GM18873 (cell line): ENCODE measurements at regions not wholly inside any gene's neighbourhood (a gene's known extent, or its start where the extent isn't known, plus 50 kb on each side); places are given as distances from the start of the nearest gene placed in this dataset.
"Not testable (repeated sequence)": the region's sequence is repeated elsewhere in the genome, so short reads cannot be mapped to it uniquely, and the experiment has no call there.

ENCODE experiments used
- ATAC-seq: cut with Tn5 transposase; IDR thresholded peaks from one replicate; pipeline ENCODE4 v1.9.1; 2021; ENCODE audit warnings: mild to moderate bottlenecking, moderate library complexity, moderate number of reproducible peaks; ENCODE audit not compliant: unreplicated experiment, low FRiP score

DNA sequence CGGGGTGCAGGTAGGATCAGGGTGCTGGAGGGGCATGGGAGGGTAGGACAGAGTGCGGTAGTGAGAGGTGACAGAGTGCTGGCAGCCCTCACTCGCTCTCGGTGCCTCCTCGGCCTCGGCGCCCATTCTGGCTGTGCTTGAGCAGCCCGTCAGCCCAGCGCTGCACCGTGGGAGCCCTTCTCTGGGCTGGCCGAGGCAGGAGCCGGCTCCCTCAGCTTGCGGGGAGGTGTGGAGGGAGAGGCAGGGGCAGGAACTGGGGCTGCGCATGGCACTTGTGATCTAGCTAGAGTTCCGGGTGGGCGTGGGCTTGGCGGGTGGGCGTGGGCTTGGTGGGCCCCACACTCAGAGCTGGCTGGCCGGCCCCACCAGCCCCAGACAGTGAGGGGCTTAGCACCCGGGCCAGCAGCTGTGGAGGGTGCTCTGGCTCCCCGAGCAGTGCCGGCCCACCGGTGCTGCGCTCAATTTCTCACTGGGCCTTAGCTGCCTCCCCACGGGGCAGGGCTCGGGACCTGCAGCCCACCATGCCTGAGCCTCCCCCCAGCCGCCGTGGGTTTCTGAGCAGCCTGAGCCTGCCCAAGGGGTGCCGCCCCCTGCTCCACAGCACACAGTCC is 112.8 kb upstream of the DUSP22 start:
- no peak for ATAC-seq

- not testable (repeated sequence) for ATAC-seq
These were observed 112.1 kb upstream of the DUSP22 start for GRCh38 chr6:180091-180694.

DNA sequence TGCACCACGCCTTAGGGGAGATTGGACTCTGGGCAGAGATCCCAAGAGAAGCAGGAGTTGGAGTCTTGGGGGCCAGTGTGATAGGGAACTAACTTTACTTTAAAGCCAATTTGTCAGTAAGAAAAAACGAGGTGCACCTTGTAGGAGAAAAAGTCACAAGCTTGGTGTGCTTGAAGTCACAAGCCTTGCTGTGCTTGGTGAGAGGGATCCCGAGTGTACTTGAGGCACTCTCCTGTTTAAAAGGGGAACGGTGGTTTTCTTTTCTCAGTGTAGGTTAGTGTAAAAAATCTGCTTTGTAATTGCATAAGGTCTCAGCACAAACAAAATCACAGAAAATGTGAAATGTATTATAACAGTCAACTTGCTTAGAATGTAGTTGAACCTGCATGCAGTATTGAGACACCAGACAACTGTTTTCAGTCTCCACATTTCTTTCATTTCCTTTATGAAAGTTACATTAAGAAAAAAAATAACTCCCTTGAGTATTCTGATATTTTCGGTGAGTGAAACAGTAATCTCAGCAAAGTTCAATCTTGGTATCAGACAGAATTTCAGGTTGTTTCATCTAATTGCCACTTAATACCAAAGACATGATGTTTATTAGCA is 111.1 kb upstream of the DUSP22 start:
- no peak for ATAC-seq

GRCh38 chr6:183668-184067 is 108.6 kb upstream of the DUSP22 start:
- ATAC-seq: no peak

DNA sequence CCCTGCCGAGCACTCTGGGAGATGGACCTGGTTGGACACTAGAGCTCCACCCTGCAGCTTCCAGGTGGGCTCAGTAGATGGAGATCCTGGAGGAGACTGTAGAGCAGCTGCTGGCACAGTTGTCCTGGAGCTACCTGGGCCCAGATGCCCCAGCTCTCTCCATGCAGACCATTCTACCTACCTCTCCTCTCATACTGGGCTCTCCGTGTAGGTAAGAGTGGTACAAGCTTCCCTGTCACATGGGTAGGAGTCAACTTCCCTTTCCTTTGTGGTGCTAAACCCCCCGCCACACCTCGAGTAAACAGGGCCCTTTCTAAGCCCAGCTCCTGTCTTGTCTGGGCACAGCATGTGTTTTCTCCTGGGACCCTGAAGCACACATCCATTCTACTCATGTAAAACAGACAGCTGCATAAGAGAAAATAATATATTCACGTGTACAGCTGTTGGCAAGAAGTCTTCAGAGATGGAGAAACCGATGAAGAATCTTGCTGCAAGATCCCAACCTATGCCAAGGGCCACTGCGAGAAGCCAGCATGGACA is 108.1 kb upstream of the DUSP22 start:
- ATAC-seq: no peak

GRCh38 chr6:186340-186965 is 105.8 kb upstream of the DUSP22 start:
- ATAC-seq: no peak

DNA sequence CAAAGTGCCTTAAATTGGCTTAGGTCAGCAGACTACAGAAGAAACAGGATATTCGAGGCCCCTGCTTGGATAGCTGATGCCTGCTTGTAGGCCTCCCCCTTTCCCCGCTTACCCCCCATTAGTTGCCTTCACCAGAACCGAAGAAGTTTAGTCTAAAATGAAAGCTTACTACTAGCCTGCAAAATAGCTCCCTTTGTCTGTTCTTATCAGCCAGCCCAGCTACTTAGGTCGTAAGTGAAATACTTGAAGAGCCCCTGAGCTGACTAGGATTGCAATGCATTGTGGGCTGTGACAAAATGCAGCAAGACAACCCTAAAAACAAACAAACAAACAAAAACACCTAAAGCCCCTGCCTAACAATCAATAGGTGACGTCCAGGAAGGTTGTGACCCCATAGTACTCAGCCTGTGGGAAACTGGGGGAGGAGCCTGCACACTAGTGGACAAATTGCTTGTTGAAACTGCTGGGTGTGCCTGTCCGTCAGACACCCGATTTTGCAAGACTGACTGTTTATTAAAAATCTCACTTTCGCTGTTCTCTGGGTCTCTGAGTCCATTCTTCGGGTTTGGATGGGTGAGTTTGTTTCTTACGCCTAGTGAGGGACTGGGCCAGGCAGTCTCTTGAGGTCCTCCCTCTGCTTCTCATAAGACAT is 105.0 kb upstream of the DUSP22 start:
- ATAC-seq: no peak

- peak; percentile 70 for ATAC-seq
These were observed 103.2 kb upstream of the DUSP22 start for GRCh38 chr6:188821-189655.

DNA sequence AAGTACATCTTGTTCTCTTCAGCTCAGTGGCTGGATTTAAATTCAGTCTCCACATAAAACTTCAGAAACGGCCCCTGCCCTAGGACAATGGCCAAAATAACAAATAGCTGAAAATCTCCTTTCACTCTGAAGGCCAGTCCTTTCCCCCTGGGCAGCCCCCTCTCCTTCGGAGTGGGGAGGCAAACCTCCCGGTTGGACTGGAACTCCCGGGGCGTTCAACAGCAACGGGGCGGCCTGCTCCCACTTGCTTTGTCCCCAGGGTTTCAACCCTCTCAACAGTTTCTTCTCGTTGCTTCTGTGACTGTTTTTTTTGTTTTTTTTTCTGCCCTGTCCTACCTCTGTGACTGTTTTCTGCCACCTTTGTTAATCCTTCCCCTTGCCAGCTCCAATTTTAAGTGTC is 102.6 kb upstream of the DUSP22 start:
- ATAC-seq: no peak

GRCh38 chr6:190596-191395 is 101.5 kb upstream of the DUSP22 start:
- no peak for ATAC-seq

DNA sequence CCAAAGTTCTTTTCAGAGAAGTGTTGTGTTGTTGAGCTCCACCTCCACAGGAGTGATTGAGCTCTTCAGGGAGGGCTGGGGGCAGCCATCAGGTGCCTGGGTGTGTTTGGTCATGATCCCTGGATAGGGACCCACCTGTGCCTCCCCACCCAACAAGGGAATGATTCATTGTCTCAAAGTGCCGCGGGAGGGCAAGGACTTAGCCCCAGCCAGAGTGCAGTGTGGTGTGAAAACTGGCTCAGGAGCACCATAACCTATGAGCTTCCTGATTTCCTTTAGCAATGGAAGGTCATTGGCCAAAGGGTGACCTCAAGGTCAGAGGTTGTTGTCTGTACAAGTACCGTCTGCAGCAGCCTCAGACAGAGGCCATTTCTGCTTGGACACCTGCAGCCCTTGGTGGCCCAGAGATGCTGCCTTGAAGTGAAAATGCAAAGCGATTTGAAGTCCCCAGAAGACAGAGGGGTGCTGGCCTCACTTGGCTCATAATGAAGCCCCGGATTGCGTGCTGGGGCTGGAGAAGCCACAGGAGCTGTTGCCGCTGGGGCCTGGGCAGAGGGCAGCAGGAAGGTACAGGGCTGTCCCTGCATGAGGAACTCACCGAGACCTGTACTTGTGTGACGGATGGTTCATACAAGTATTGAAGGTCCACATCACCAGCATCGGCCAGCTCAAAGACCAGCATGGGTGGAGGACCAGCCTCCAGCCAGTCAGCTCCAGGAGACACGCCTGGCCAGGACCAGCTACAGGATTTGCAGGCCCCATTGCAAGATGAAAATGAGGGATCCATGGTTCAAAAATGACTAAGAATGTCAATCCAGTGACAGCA is 100.6 kb upstream of the DUSP22 start:
- no peak for ATAC-seq

GRCh38 chr6:192313-192664 is 100.0 kb upstream of the DUSP22 start:
- no peak for ATAC-seq

DNA sequence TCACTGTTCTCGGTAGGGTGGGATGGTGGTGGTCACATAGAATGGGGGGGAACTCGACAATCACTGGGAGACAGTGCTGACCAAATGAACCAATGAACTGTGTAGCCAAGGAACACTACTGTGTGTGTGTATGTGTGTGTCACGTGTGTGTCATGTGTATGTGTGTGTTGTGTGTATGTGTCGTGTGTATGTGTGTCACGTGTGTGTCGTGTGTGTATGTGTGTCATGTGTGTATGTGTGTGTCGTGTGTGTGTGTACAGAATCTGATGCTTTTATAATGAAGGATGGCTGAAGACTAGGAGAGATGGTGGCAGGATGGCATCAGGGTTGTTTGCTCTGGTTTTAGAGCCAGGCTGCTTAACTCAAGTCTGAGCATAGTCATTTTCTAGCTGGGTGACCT is 99.1 kb upstream of the DUSP22 start:
- ATAC-seq: no peak

GRCh38 chr6:193773-194310 is 98.4 kb upstream of the DUSP22 start:
- no peak for ATAC-seq

- no peak for ATAC-seq
These were observed 96.4 kb upstream of the DUSP22 start for GRCh38 chr6:195861-196360.

- no peak for ATAC-seq
These were observed 95.7 kb upstream of the DUSP22 start for GRCh38 chr6:196543-196942.

DNA sequence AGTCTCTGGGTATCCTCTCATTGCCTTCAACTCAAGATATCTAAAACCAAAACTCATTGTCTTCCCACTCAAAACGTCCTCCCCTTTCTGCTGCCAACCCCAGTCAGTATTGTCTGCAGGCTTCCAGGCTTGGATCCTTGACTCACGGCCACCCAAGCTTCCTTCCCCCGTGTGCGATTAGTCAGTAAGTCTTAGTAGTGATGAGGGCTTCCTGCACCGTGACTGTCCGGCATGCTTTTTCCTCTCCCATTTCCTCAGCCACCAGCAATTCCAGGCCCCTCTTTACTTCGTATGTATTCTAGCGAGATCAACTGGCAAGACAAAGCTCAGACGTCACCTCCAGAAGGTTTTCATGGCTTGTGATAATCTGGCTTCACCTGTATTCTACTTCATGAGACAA is 88.6 kb upstream of the DUSP22 start:
- no peak for ATAC-seq

- ATAC-seq: no peak
These were observed 86.0 kb upstream of the DUSP22 start for GRCh38 chr6:206264-206663.
